ENCODE measurements at regions not wholly inside any gene's neighbourhood (a gene's known extent, or its start where the extent isn't known, plus 50 kb on each side); places are given as distances from the start of the nearest gene placed in this dataset.

- ChIA-PET SMC1A (ENCODE audit: uncharacterized antibody, unreplicated experiment) (no interaction called here), CTCF (no interaction called here), RAD21 (ENCODE audit: unreplicated experiment) (no interaction called here), POLR2A (no interaction called here)
- intact Hi-C loops (cut with micrococcal nuclease; ENCODE audit: unreplicated experiment): no loop called here
- Histone ChIP-seq H3K9ac (ENCODE audit: control insufficient read depth, insufficient read depth, low read length) (no peak overlapping the region), H3K4me3 (no peak overlapping the region), H3K27ac (ENCODE audit: control insufficient read depth, insufficient read depth) (no peak overlapping the region), H4K20me1 (ENCODE audit: control insufficient read depth, insufficient read depth) (no peaks in the 10 kb centered on the region), H3K36me3 (ENCODE audit: control insufficient read depth in 2 of 2, insufficient read depth in 2 of 2, low read length in 1 of 2) (no peaks in the 10 kb centered on the region), H3K79me2 (ENCODE audit: control insufficient read depth, insufficient read depth, low read length) (no peaks in the 10 kb centered on the region), H3K4me1 (ENCODE audit: control insufficient read depth, insufficient read depth, low read length) (no peaks in the 10 kb centered on the region), H3K9me3 (replicated peaks; ENCODE audit: control insufficient read depth, insufficient read depth, low read length) (no peaks in the 10 kb centered on the region), H3K27me3 (replicated peaks in 1 of 2; ENCODE audit: control insufficient read depth in 2 of 2, insufficient read depth in 2 of 2, low read length in 1 of 2) (no peaks in the 10 kb centered on the region), H3K4me2 (ENCODE audit: control insufficient read depth, insufficient read depth) (no peak overlapping the region), H2AFZ (ENCODE audit: control insufficient read depth, low read depth, low read length) (no peak overlapping the region)
- DNase-seq (ENCODE audit: low read depth, low spot score) (no peak), FAIRE-seq (no peak), ATAC-seq (no peak)
- BruUV-seq (replicated peaks): no TSS peak
- 7% methylated on average over 5 of the region's 5 CpGs for WGBS (ENCODE audit: insufficient coverage, insufficient replicate concordance, low lambda C conversion rate, missing lambda C conversion rate)
- TF ChIP-seq RELA (IDR thresholded peaks at IDR 0.05; ENCODE audit: borderline replicate concordance, partially characterized antibody) (no peak), JUND (IDR thresholded peaks at IDR 0.05; ENCODE audit: low read depth, low read length) (no peak), ZBTB4 (CRISPR knock-in tag; IDR thresholded peaks at IDR 0.05) (no peak), MTA2 (IDR thresholded peaks at IDR 0.05; ENCODE audit: low read depth) (no peak), ZNF274 (IDR thresholded peaks at IDR 0.05; ENCODE audit: insufficient read depth, insufficient read length) (no peak), MYC (IDR thresholded peaks at IDR 0.05; ENCODE audit: insufficient read depth, insufficient read length, insufficient replicate concordance, low read length, severe bottlenecking) (no peak), MEF2A (IDR thresholded peaks at IDR 0.05; ENCODE audit: insufficient read depth, low read depth, low read length) (no peak), ELK1 (IDR thresholded peaks at IDR 0.05; ENCODE audit: low read depth, low read length) (no peak), SREBF2 (IDR thresholded peaks at IDR 0.05; ENCODE audit: low read length) (no peak), SIX5 (IDR thresholded peaks at IDR 0.05; ENCODE audit: low read depth, low read length, severe bottlenecking) (no peak)
- in situ Hi-C loops (cut with MboI): no loop called here
These were observed 1223.2 kb downstream of the RAPGEF2 start for GRCh38 chr4:160326110-160326509.
